ENCODE measurements at regions not wholly inside any gene's neighbourhood (a gene's known extent, or its start where the extent isn't known, plus 50 kb on each side); places are given as distances from the start of the nearest gene placed in this dataset.
A peak's percentile ranks its signal among the peaks of the same experiment; 100 is the strongest.

DNA sequence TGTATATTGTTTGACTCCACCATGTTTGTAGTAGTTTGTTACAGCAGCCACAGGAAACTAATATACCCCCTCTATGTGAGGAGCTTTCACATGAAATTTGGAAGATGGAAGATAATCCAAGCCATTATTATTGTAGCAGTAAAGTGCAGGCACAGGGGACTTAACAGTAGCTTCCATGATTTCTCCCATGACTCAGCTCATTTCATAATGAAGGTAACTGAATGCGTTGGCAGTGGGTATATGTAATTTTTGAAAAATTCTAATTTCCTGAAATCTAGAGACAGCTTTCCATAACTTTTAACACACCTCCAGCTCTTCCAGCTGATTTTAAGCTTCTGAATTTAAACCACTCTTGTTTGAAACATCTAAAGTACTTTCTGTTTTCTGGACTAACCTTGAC lies 181.2 kb downstream of the NR4A2 start:
- H3K4me3 ChIP-seq = no peak overlapping the region
- H3K27ac ChIP-seq = no peak overlapping the region
- CTCF ChIA-PET = no interaction called here
- FAIRE-seq (no peak), ATAC-seq (no peak), DNase-seq (ENCODE audit: low read depth in 1 of 2, low spot score in 1 of 2) (no peak)
- TF ChIP-seq HDAC2 (IDR thresholded peaks at IDR 0.05) (no peak), SMC3 (IDR thresholded peaks at IDR 0.05) (no peak), CBX8 (IDR thresholded peaks at IDR 0.05) (no peak), ESRRA (IDR thresholded peaks at IDR 0.05; ENCODE audit: borderline replicate concordance, low read length) (no peak), RNF2 (IDR thresholded peaks at IDR 0.05; ENCODE audit: borderline replicate concordance, low read depth) (no peak), MAFK (IDR thresholded peaks at IDR 0.05; ENCODE audit: partially characterized antibody) (peak; percentile 11)
- TF ChIP-seq, protein P1, sequence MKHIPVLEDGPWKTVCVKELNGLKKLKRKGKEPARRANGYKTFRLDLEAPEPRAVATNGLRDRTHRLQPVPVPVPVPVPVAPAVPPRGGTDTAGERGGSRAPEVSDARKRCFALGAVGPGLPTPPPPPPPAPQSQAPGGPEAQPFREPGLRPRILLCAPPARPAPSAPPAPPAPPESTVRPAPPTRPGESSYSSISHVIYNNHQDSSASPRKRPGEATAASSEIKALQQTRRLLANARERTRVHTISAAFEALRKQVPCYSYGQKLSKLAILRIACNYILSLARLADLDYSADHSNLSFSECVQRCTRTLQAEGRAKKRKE (CRISPR knock-in tag; IDR thresholded peaks at IDR 0.05; ENCODE audit: low read depth) = no peak
- H3K4me1 ChIP-seq = no peaks in the 10 kb centered on the region
- POLR2A ChIA-PET = interaction anchor here (0.6 kb wide), 1 partner anchor 167 kb away, joined by 3 read pairs; no protein-coding TSS in a partner anchor
- no peaks in the 10 kb centered on the region for H3K9me3 ChIP-seq
- 57% methylated on average over 1 of the region's 1 CpG for WGBS (ENCODE audit: missing lambda C conversion rate)
- no peak overlapping the region for H3K4me2 ChIP-seq

DNA sequence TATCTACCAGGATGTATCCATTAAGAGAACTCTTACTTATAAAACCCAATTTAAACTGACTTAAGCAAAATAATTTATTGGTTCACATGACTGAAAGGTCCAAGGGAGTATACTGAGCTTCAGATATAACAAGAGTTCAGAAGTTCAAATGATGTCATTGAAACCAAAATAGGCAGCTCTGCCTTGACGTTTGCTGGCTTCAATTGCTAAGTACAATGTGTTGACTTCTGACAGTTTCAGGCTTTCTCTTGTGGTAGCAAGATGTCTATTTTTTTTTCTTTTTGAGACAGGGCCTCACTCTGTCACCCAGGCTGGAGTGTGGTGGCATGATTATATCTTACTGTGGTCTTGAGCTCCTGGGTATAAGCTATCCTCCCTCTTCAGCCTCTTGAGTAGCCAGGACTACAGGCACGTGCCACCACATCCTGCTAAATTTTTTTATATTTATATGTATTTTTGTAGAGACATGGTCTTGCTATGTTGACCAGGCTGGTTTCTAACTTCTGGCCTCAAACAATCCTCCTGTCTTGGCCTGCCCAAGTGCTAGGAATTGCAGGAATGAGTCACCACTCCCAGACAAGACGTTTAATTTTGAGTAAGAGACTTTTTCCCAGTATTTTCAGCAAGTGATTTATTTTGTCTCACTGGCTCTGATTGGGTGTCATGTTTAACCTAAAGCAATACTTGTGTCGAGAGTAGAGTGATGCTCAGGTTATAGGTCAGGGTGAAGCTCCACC lies 184.8 kb downstream of the NR4A2 start:
- CTCF ChIA-PET = interaction anchor here (1.1 kb wide), 1 partner anchor 51 kb away, joined by 3 read pairs; no protein-coding TSS in a partner anchor
- ATAC-seq (no peak), FAIRE-seq (no peak), DNase-seq (ENCODE audit: low read depth in 1 of 2, low spot score in 1 of 2) (no peak)
- Histone ChIP-seq H3K4me3 (no peak overlapping the region), H3K9me3 (no peaks in the 10 kb centered on the region), H3K4me2 (no peak overlapping the region), H3K27ac (no peak overlapping the region), H3K4me1 (no peaks in the 10 kb centered on the region)
- POLR2A ChIA-PET = no interaction called here
- TF ChIP-seq, protein P1 (CRISPR knock-in tag; IDR thresholded peaks at IDR 0.05; ENCODE audit: low read depth) = no peak
- no peak for TF ChIP-seq TFCP2L1 (CRISPR knock-in tag; IDR thresholded peaks at IDR 0.05)
- TF ChIP-seq RFX5 (IDR thresholded peaks at IDR 0.05) = no peak
- TF ChIP-seq JUNB (IDR thresholded peaks at IDR 0.05) = no peak
- TF ChIP-seq USF2 (IDR thresholded peaks at IDR 0.05) = no peak
- TF ChIP-seq, protein P2, sequence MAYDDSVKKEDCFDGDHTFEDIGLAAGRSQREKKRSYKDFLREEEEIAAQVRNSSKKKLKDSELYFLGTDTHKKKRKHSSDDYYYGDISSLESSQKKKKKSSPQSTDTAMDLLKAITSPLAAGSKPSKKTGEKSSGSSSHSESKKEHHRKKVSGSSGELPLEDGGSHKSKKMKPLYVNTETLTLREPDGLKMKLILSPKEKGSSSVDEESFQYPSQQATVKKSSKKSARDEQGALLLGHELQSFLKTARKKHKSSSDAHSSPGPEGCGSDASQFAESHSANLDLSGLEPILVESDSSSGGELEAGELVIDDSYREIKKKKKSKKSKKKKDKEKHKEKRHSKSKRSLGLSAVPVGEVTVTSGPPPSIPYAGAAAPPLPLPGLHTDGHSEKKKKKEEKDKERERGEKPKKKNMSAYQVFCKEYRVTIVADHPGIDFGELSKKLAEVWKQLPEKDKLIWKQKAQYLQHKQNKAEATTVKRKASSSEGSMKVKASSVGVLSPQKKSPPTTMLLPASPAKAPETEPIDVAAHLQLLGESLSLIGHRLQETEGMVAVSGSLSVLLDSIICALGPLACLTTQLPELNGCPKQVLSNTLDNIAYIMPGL (CRISPR knock-in tag; IDR thresholded peaks at IDR 0.05; ENCODE audit: borderline replicate concordance) = no peak
- no peak for TF ChIP-seq PBX3 (IDR thresholded peaks at IDR 0.05)
- TF ChIP-seq FOSL2 (IDR thresholded peaks at IDR 0.05) = no peak
- TF ChIP-seq FOSL2 (CRISPR knock-in tag; IDR thresholded peaks at IDR 0.05) = no peak
- no peak for TF ChIP-seq ZNF302 (CRISPR knock-in tag; IDR thresholded peaks at IDR 0.05)
- TF ChIP-seq RCOR1 (IDR thresholded peaks at IDR 0.05; ENCODE audit: low read depth, low read length) = no peak
- TF ChIP-seq POLR2AphosphoS2 (conservative IDR thresholded peaks at IDR 0.05; ENCODE audit: low read length) = no peak
- TF ChIP-seq SREBF2 (IDR thresholded peaks at IDR 0.05) = no peak
- 17% methylated on average over 4 of the region's 4 CpGs for WGBS (ENCODE audit: missing lambda C conversion rate)

All from A549 (cell line).